Sciatic nerve (tissue), 2 donors: ENCODE measurements at regions not wholly inside any gene's neighbourhood (a gene's known extent, or its start where the extent isn't known, plus 50 kb on each side); places are given as distances from the start of the nearest gene placed in this dataset.

Experiments
- ATAC-seq: fragments of 200-7000 bp; cut with Tn5 transposase; one replicate; pipeline ENCODE4 v1.9.1; 2020; ENCODE audit warnings: mild to moderate bottlenecking, moderate library complexity
- DNase-seq: peaks from one replicate; pipeline ENCODE4 v3.0.0-alpha.2; 2020; ENCODE audit warnings: low spot score
- intact Hi-C: fragments of 100-400 bp; cut with DNase I; formaldehyde crosslinking; loops from one replicate; pipeline ENCODE4 v1.14.2; 2022
- donor health status: DM: no; HTN: no; CAD: no.
- donor health status: DM: no; HTN: no; CAD: no.

- ATAC-seq (no peak), DNase-seq (no peak)
- intact Hi-C loops = no loop called here
Observed at GRCh38 chr15:94600505-94600904, 369.1 kb downstream of the MCTP2 start.

DNA sequence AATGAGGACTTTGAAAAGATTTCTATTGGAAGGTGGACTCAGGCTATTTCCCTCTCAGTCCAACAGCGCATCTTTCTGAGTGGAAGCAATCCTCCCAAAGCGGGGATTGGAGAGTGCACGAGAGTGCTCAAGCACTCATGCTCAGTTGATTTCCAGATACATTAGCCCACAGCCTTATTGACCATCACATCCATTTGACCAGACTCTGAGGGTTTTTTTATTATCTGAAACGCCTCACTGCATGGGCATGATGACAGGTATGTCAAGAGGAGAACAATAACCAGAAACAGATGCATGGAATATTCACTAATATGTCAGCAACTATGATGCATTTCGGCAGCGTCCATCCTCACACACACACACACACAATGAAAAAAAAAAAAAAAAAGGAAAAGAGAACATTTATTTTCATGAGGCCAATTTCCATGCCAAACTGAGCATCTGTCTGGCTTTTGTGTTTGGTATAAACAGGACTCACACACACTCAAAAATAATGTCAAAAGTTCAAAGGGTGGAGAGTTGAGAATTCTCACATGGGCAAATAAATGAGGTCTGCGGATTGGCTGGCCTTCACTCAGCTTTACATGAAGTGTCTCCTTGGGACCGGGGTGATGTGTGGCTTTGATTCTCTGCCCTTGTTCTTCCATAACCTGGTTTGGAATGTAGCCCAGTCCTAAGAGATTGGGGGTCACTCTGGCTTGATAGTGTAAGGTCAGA is 371.6 kb downstream of the MCTP2 start:
- DNase-seq (no peak), ATAC-seq (peak; percentile 75)
- intact Hi-C loops = no loop called here

- no peak for DNase-seq
- intact Hi-C loops = no loop called here
- no peak for ATAC-seq
Observed at GRCh38 chr15:94606286-94606685, 374.9 kb downstream of the MCTP2 start.

- intact Hi-C loops = no loop called here
- DNase-seq = peak; percentile 62
- ATAC-seq = peak; percentile 82
Observed at GRCh38 chr15:94607176-94607654, 375.9 kb downstream of the MCTP2 start.

GRCh38 chr15:94610069-94610468 is 378.7 kb downstream of the MCTP2 start:
- ATAC-seq (no peak), DNase-seq (no peak)
- intact Hi-C loops = no loop called here

DNA sequence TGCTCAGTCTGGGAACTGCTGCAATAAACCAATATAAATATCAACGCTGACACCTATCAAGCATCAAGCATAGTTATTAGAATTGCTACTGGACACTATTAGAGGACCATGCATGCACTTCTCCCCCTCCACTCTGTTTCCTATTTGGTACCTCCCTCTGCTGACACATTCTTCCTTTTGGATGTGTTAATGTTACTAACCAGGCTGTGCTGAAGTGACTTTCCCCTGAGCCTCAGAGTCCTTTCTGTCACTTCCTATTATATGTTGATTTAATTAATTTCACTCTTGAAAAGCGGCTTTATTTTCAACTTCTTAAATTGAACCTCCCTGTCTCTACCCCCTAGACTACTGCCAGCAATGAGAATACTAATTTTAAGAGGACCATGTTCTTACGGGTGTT is 379.1 kb downstream of the MCTP2 start:
- intact Hi-C loops = no loop called here
- ATAC-seq = no peak
- DNase-seq = no peak

- ATAC-seq = no peak
- DNase-seq = no peak
- intact Hi-C loops = no loop called here
Observed at GRCh38 chr15:94611656-94612055, 380.3 kb downstream of the MCTP2 start.

DNA sequence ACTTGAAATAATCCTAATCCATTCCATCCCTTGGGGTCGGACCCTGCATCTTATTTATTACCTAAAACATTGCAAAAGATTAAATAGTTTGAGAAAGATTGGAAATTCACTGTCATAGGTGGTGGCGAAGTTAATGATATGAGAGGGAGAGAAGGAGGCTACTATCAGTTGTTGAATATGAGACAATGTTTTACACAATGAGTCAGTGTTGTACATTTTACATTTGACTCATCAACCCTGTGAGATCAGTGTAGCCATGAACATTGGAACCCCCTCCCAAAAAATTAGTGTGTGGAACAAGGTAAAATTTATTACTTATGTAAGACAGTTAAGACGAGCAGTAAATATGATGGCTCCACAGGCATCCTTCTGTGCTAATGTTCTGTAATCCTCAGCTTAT is 384.3 kb downstream of the MCTP2 start:
- no peak for DNase-seq
- intact Hi-C loops = no loop called here
- no peak for ATAC-seq

- intact Hi-C loops = no loop called here
- no peak for ATAC-seq
- no peak for DNase-seq
Observed at GRCh38 chr15:94620632-94621031, 389.3 kb downstream of the MCTP2 start.

DNA sequence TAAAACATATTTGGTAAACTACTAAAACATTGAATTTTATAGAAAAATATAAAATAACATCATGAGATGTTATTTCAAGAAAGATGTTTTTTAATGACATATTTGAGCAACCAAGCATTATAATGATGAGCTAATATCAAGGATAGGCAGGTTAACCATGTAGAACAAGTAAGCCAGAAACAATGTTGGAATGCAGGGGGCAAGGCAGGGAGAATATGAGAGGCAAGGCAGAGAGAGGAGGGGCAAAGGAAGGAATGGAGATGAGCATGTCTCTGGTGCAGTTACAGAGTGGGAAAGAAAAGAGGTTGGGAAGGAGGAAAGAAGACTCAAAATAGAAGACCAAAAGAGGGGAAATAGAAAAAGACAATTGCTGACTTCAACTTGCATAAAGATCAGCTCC is 390.4 kb downstream of the MCTP2 start:
- intact Hi-C loops = no loop called here
- no peak for DNase-seq
- no peak for ATAC-seq

- ATAC-seq (no peak), DNase-seq (no peak)
- intact Hi-C loops = no loop called here
Observed at GRCh38 chr15:94626949-94627348, 395.6 kb downstream of the MCTP2 start.

DNA sequence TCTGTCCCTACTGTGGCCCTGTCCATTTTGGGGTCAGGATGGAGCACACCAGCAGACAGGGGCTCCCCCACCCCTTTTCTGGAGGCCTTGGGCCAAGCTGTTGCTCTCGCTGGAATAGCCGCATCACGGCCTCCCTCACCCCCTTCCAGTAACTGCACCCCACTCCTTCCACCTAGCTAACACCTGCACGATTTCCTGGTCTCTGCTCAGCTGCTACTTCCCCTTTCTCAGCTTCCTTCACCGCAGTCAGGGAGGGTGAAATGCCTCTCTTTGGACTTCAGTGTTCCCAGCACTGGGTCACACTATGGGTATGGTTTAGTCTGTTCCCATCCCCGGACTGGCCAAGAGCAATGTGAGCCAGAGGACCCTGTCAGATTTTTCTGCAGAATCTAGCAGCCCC is 400.2 kb downstream of the MCTP2 start:
- peak; percentile 49 for ATAC-seq
- DNase-seq = no peak
- intact Hi-C loops = no loop called here

DNA sequence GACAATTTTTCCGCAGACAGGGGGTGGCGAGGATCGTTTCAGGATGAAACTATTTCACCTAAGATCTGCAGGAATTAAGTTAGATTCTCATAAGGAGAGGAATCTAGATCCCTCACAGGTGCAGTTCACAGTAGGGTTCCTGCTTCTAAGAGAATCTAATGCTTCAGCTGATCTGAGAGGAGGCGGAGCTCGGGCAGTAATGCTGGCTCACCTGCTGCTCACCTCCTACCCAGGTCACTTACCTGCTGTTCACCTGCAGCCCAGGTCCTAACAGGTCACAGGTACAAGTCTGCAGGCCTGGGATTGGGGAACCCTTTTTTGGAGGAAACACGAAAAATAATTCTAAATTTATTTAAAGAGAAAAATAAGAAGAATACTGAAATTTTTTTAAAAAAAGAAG is 406.8 kb downstream of the MCTP2 start:
- intact Hi-C loops = no loop called here
- DNase-seq (no peak), ATAC-seq (no peak)

DNA sequence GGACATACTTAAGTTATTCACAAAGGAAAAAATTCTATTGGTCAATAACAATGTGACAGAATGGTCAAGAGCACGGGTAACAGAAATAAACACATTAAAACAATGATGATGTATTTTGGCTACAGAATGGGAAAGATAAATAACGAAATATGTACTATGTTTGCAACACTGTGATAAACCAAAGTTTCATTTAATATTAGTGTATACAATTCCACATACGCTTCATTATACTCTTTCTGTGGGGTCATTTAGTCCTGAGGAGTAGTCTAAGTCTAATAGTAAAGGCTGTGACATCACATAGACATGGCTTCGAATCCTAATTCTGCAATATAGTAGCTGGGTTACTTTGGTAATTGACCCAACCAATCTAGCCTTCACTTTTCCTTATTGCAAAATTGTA is 408.3 kb downstream of the MCTP2 start:
- no peak for DNase-seq
- intact Hi-C loops = no loop called here

GRCh38 chr15:94644433-94644832 is 413.1 kb downstream of the MCTP2 start:
- ATAC-seq = no peak
- intact Hi-C loops = no loop called here

More for the DNA sequence above, 408.3 kb downstream of the MCTP2 start:
- no peak for ATAC-seq

GRCh38 chr15:94653071-94653470 is 421.7 kb downstream of the MCTP2 start:
- ATAC-seq = no peak
- intact Hi-C loops = no loop called here
- DNase-seq = no peak

More at GRCh38 chr15:94644433-94644832, 413.1 kb downstream of the MCTP2 start:
- no peak for DNase-seq

GRCh38 chr15:94655249-94655880 is 424.0 kb downstream of the MCTP2 start:
- no peak for ATAC-seq
- intact Hi-C loops = no loop called here
- no peak for DNase-seq

- no peak for ATAC-seq
- DNase-seq = no peak
- intact Hi-C loops = no loop called here
Observed at GRCh38 chr15:94665676-94666441, 434.5 kb downstream of the MCTP2 start.

- no peak for DNase-seq
- intact Hi-C loops = no loop called here
- no peak for ATAC-seq
Observed at GRCh38 chr15:94666553-94666952, 435.2 kb downstream of the MCTP2 start.

- ATAC-seq (no peak), DNase-seq (no peak)
- intact Hi-C loops = no loop called here
Observed at GRCh38 chr15:94667109-94667508, 435.7 kb downstream of the MCTP2 start.
